CD4-positive, alpha-beta T cell treated with Interleukin-4 for 4 hours (primary cell): ENCODE measurements at regions not wholly inside any gene's neighbourhood (a gene's known extent, or its start where the extent isn't known, plus 50 kb on each side); places are given as distances from the start of the nearest gene placed in this dataset.

Source experiments
- DNase-seq: peaks from one replicate; pipeline ENCODE4 v3.0.0-alpha.2; 2020

DNA sequence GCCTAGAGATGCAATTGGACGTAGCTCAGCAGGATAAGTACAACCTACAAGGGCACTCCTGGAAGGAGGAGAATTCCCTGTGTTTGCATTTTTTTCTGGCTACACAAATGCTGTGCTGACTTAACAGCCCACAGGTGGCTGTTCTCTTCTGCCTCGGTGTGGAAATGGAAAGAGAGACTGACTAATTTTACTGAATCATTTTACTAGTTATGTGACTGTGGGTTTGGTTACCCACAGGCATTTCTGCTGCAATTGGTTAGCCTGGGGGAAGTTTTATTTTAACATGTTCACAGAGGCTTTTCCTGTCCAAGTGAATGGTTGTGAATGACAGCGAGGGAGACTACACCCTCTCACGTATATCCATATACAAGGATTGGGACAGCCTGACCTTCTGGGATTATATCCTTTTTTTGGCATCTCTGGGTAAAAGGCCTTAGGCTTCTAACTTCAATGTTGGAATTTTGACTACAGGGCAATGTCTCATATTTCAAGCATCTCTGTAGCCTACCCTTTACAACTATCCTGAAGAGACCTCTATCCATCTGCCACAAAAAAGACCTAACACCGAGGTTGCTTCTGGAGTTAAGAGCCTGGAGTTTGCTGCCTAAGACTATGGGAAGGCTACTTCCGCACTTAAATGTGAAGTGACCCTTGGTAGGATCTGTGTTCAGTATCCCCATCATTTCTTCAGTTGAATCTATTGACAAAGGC is 67.2 kb upstream of the TP63 start:
- DNase-seq: peak; percentile 1

DNA sequence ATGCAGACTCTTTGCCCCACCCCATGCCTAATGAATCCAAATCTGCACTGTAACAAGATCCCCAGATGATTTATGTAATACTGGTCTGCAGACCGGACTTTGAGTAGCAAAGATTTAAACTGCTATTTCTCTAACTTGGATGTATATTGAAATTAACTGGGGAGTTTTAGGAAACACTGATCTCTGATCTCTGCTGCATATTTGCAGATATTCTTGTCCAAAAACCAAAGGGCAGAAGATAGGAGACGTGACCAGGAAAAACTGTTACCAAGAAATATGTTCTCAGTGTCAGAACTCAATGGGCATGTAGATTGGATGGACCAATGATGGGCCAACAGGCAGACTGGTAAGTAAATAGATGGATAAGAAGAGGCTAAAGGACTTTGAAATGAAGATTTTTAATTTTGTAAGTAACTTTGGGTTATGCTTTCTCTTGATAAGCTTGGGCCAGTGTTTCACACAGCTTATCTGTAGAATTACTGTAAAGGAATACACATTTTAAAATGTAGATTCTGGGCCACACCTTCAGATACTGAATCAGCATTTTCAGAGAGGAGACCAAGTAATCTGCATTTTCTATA is 64.5 kb upstream of the TP63 start:
- DNase-seq: no peak

- no peak for DNase-seq
Observed at GRCh38 chr3:189567322-189567721, 63.9 kb upstream of the TP63 start.

- DNase-seq: no peak
Observed at GRCh38 chr3:189567766-189568420, 63.3 kb upstream of the TP63 start.

DNA sequence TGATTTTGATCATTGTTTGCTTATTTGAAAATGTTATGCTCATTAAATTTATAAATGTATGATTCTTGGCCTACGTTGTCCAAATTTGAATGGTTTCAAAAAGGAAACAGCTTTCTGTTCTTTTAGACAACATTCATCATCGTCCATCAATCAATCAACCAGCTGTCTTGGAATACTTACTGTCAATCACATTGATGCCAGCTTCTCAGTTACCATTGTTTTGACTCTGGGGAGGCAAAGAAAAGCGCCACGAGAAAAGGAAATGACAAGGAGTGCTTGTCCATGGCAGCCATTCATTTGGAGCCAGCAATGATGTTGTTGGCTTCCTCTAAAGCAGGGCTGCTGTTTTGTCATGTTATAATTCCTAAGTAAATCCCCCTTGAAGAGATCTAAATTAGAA is 62.2 kb upstream of the TP63 start:
- DNase-seq: no peak

DNA sequence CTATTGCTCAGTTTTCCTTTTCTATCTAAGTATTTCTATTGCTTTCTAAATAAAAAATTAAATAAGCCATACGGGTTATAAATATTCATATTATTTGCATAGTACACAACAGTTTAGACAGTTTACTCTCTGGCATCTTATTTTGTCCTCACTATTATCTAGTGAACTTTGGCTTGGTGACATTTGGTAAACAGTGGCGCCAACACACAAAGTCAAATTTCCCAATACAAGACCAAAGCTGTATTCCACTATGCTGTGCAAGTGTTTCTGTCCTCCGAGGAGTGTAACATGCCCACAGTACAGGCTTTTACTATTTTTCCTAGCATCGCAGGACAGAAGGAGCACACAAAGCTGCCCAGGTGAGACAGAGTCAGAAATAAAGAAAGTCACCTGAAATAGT is 61.7 kb upstream of the TP63 start:
- no peak for DNase-seq

- peak; percentile 4 for DNase-seq
Observed at GRCh38 chr3:189570916-189571315, 60.3 kb upstream of the TP63 start.

DNA sequence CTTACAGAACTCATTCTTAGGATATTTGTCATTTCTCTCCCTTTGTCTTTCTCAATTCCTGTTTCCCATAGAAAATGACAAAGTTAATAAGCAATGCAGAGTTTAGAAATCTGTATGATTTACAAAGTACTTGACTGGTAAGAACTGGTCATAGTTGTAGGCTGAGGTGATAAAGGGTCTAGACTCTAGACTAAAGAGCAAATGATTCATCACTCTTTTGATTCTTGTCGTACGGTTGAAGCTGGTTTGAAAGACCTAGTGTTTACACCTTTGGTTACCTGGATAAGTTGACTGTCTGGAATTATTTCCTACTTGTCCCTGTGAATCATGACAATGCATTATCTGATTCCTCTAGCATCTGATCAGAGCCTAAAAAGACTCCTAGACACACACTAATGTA is 58.9 kb upstream of the TP63 start:
- no peak for DNase-seq

GRCh38 chr3:189573004-189573403 is 58.2 kb upstream of the TP63 start:
- DNase-seq: no peak

DNA sequence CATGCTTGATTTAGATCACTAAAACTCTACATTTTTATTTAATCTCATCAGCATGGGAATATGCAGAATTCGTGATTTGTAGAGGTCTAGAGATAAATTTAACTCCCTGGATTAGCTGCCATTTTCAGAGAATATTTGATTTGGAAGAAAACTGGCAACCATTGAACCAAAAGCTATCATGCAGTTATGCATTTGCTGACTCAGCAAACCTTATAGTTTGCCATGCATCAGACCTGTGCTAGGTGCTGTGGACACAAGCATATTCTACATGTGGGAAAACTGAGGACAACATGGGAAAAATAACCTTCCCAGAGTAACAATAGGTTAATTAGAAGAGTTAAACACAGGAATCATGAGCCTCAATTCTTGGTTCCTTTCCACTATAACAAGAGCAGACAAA is 54.7 kb upstream of the TP63 start:
- no peak for DNase-seq

DNA sequence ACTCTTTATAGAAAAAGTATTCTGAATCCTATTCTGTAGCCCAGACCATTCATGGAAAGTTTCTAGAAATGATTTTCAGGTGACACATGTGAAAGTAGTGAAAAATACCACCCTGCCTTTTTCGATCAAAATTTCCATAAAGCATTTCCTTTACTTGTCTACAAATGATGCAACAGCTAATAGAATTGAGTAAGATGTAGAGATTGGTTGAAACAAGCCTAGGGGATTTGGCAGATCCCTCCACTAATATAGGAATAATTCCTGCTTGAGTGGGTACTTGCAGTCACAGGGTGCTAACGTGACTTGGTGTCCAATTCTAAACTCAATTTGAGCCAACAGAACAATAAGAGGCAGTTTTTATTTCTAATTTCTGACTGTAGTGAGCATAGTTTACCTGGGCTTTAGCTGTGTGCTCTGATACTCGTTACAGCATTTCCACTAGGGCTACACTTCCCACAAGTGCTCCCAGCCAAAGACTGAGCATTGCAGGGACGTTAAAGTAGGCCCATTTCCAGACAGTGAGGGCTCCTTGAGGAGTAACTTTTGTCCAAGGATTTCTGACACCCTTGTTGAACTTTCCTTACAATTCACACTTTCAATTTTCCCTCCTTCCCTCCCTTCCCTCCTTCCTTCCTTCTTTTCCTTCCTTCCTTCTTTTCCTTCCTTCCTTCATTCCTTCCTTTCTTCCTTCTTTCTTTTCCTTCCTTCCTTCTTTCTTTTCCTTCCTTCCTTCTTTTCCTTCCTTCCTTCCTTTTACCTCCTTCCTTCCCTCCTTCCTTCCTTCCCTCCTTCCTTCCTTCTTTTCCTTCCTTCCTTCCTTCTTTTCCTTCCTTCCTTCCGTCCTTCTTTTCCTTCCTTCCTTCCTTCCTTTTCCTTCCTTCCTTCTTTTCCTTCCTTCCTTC is 53.9 kb upstream of the TP63 start:
- no peak for DNase-seq

GRCh38 chr3:189580190-189580589 is 51.0 kb upstream of the TP63 start:
- DNase-seq: no peak
